MCF 10A (cell line): ENCODE measurements at regions not wholly inside any gene's neighbourhood (a gene's known extent, or its start where the extent isn't known, plus 50 kb on each side); places are given as distances from the start of the nearest gene placed in this dataset.

Experiments
- BruUV-seq: library from RNA; stranded (reverse); fragments of 400-500 nt; replicated peaks from 2 replicates; lab custom pipeline; 2021; lab: Mats Ljungman, UMichigan
- CTCF ChIA-PET: fragments of 300-600 bp; sonication (Branson Sonifier 250); formaldehyde crosslinking; extraction: SDS; loops from one replicate; lab custom pipeline; 2021; ENCODE audit warnings: antibody characterized with exemption, inconsistent platforms; lab: Yijun Ruan, JAX
- POLR2A ChIA-PET: fragments of 300-600, 350-650 bp; sonication (Branson Sonifier 250); formaldehyde crosslinking; extraction: SDS; loops from one replicate; lab custom pipeline; 2020; ENCODE audit warnings: antibody characterized with exemption, inconsistent platforms; lab: Yijun Ruan, JAX
- DNase-seq: peaks from one replicate; pipeline ENCODE4 v3.0.0-alpha.2; 2018; ENCODE audit not compliant: unreplicated experiment
- H3K27ac Mint-ChIP-seq: one replicate; pipeline ENCODE4 v1.8.0; 2022; ENCODE audit warnings: mild to moderate bottlenecking, low read depth, mixed read lengths; ENCODE audit not compliant: unreplicated experiment
- H3K27me3 Mint-ChIP-seq: one replicate; pipeline ENCODE4 v1.8.0; 2022; ENCODE audit warnings: mixed read lengths; ENCODE audit not compliant: insufficient read depth, unreplicated experiment
- H3K36me3 Mint-ChIP-seq: one replicate; pipeline ENCODE4 v1.8.0; 2022; ENCODE audit warnings: mild to moderate bottlenecking, moderate library complexity, mixed read lengths; ENCODE audit not compliant: insufficient read depth, unreplicated experiment
- H3K4me1 Mint-ChIP-seq: one replicate; pipeline ENCODE4 v1.8.0; 2022; ENCODE audit warnings: mixed read lengths; ENCODE audit not compliant: insufficient read depth, unreplicated experiment
- H3K4me3 Mint-ChIP-seq: one replicate; pipeline ENCODE4 v1.8.0; 2022; ENCODE audit warnings: mild to moderate bottlenecking, moderate library complexity, mixed read lengths; ENCODE audit not compliant: unreplicated experiment
- H3K9me3 Mint-ChIP-seq: one replicate; pipeline ENCODE4 v1.8.0; 2022; ENCODE audit warnings: mixed read lengths; ENCODE audit not compliant: unreplicated experiment
- CTCF ChIP-seq: fragments of 200-600 bp; IDR thresholded peaks from one replicate; pipeline ENCODE4 v1.8.0; 2022; ENCODE audit warnings: antibody characterized with exemption, mild to moderate bottlenecking; ENCODE audit not compliant: unreplicated experiment
- intact Hi-C: fragments of 100-400 bp; cut with micrococcal nuclease; formaldehyde crosslinking; loops from 2 replicates; pipeline ENCODE4 v1.14.1; 2022

GRCh38 chr2:190802626-190803209 lies 77.9 kb upstream of the GLS start:
- no peak for DNase-seq
- Mint-ChIP-seq H3K27ac (no peak overlapping the region), H3K4me3 (no peak overlapping the region), H3K27me3 (no peaks in the 10 kb centered on the region), H3K36me3 (no peaks in the 10 kb centered on the region), H3K9me3 (no peaks in the 10 kb centered on the region), H3K4me1 (no peaks in the 10 kb centered on the region)
- BruUV-seq = no TSS peak
- TF ChIP-seq CTCF = no peak
- intact Hi-C loops = loop anchor here (5.0 kb wide), 1 partner anchor 285 kb away; no protein-coding TSS in a partner anchor
- POLR2A ChIA-PET = no interaction called here
- CTCF ChIA-PET = interaction anchor here (0.6 to 1.6 kb wide), 5 partner anchors 21 to 433 kb away, joined by 3 to 9 read pairs (median 4); no protein-coding TSS in a partner anchor

- DNase-seq = peak; percentile 34
- TF ChIP-seq CTCF = peak; percentile 62
- Mint-ChIP-seq H3K36me3 (no peaks in the 10 kb centered on the region), H3K27ac (no peak overlapping the region), H3K27me3 (no peaks in the 10 kb centered on the region), H3K4me3 (no peak overlapping the region), H3K4me1 (no peaks in the 10 kb centered on the region), H3K9me3 (no peaks in the 10 kb centered on the region)
- intact Hi-C loops = loop anchor here (1.0 to 5.0 kb wide), 3 partner anchors 287 to 715 kb away; no protein-coding TSS in a partner anchor
- BruUV-seq = no TSS peak
- ChIA-PET POLR2A (interaction anchor here (0.6 kb wide), 1 partner anchor 10 kb away, joined by 3 read pairs; no protein-coding TSS in a partner anchor), CTCF (interaction anchor here (0.6 to 2.1 kb wide), 6 partner anchors 20 to 459 kb away, joined by 3 to 8 read pairs (median 3); no protein-coding TSS in a partner anchor)
Observed at GRCh38 chr2:190804182-190804795, 76.3 kb upstream of the GLS start.

GRCh38 chr2:190805126-190805525 lies 75.5 kb upstream of the GLS start:
- intact Hi-C loops = loop anchor here (2.0 kb wide), 1 partner anchor 716 kb away; no protein-coding TSS in a partner anchor
- no peak for DNase-seq
- BruUV-seq = no TSS peak
- ChIA-PET CTCF (interaction anchor here (0.6 to 2.1 kb wide), 8 partner anchors 8 to 460 kb away, joined by 3 to 8 read pairs (median 3); no protein-coding TSS in a partner anchor), POLR2A (no interaction called here)
- no peaks in the 10 kb centered on the region for H3K36me3 Mint-ChIP-seq
- no peaks in the 10 kb centered on the region for H3K27me3 Mint-ChIP-seq
- peaks cover 6% of the 10 kb centered on the region for H3K4me1 Mint-ChIP-seq
- H3K4me3 Mint-ChIP-seq = no peak overlapping the region
- H3K9me3 Mint-ChIP-seq = no peaks in the 10 kb centered on the region
- no peak overlapping the region for H3K27ac Mint-ChIP-seq
- TF ChIP-seq CTCF = no peak

- H3K9me3 Mint-ChIP-seq = no peaks in the 10 kb centered on the region
- no peaks in the 10 kb centered on the region for H3K36me3 Mint-ChIP-seq
- intact Hi-C loops = loop anchor here (2.0 kb wide), 1 partner anchor 717 kb away; no protein-coding TSS in a partner anchor
- CTCF ChIA-PET = interaction anchor here (0.6 to 2.1 kb wide), 4 partner anchors 21 to 224 kb away, joined by 3 to 8 read pairs (median 3); no protein-coding TSS in a partner anchor
- no peaks in the 10 kb centered on the region for H3K27me3 Mint-ChIP-seq
- no peak for TF ChIP-seq CTCF
- no TSS peak for BruUV-seq
- DNase-seq = no peak
- H3K27ac Mint-ChIP-seq = no peak overlapping the region
- H3K4me1 Mint-ChIP-seq = peaks cover 10% of the 10 kb centered on the region
- POLR2A ChIA-PET = no interaction called here
- H3K4me3 Mint-ChIP-seq = no peak overlapping the region
Observed at GRCh38 chr2:190805843-190806242, 74.8 kb upstream of the GLS start.
